Activated naive CD4-positive, alpha-beta T cell treated with Interleukin-2 at 50 U/mL for 16 hours (primary cell): ENCODE measurements at regions not wholly inside any gene's neighbourhood (a gene's known extent, or its start where the extent isn't known, plus 50 kb on each side); places are given as distances from the start of the nearest gene placed in this dataset.
"Not testable (repeated sequence)": the region's sequence is repeated elsewhere in the genome, so short reads cannot be mapped to it uniquely, and the experiment has no call there.

Source experiments
- DNase-seq: peaks from one replicate; pipeline ENCODE4 v3.0.0-alpha.2; 2020

DNA sequence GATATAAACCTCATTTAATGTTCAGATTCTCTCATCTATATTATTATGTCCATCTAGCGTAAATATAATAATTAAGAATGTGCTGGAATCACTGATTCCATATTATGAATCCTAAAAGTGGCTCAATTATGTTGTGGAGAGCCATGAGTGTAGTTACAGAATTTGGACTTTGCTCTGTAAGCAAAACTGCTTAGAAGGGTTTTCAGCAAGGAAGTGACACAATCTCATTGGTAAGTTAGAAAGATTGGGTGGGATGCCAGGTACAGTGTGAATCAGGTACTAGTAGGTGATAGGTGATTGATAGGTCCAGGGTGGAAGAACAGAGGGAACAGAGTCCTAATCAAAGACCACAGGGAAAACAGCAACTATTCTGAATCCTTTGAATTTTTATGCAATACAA lies 74.9 kb upstream of the ABLIM1 start:
- no peak for DNase-seq

DNA sequence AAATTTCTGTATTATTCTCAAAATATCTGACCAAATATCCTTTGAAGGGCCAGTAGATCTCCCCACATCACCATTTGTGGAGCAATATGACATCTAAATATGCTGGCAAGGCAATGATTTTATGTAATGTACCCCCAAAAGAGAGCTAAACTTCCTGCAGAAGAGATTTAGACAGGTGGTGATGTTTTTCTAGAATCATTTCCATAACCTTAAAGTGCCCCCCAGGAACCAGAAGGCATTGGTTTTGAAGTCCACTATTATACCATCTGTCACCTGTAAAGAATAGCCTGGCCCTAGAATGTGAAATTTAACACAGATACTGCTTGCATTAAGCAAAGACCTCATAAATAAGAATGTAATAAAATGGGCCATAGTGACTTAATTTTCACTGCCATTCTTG lies 77.9 kb upstream of the ABLIM1 start:
- DNase-seq: no peak

DNA sequence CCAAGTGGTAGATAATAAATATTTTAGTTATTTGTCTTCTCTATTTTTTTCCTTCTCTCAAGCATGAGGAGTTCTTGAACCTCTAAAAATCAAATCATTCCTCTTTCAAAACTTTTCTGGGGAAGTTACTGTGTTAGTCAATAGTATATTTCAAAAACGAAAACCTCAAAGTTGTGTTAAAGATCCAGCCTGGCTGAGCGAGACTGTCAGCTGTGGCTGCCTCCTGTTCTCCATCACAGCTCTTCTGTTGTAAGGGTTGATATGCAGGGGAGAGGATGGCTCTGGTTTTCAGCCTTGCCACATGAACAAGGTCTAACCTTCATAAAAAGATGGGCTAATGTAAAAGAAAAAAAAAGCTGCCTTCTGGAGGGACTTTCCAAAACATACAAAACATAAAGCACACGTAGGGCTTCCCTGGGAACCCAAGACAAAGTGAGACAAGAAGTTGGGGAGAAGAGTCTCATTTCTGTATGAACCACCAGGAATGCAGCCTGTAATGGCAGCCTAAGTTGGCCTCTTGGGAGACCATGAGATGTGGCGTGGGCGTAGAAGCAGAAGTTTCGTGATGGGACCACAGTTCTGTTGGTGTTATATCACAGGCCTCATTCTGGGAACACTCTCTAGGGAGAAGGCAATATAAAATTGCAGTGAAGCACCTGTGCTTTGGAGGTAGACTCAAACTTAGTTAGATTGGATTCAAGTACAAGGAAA lies 77.9 kb upstream of the FHIP2A start:
- DNase-seq: no peak

DNA sequence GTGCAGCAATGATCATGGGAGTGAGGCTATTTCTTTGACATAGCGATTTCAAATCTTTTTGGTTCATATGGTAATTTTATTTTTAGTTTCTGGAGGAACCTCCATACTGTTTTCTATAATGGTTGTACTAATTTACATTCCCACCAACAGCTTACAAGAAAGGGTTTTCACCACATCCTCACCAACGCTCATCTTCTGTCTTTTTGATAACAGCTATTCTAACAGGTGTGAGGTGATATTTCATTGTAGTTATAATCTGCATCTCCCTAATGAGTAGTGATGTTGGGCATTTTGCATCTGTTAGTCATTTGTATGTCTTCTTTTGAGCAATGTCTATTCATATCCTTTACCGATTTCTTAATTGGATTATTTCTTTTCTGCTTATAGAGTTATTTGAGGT lies 75.0 kb upstream of the FHIP2A start:
- no peak for DNase-seq

DNA sequence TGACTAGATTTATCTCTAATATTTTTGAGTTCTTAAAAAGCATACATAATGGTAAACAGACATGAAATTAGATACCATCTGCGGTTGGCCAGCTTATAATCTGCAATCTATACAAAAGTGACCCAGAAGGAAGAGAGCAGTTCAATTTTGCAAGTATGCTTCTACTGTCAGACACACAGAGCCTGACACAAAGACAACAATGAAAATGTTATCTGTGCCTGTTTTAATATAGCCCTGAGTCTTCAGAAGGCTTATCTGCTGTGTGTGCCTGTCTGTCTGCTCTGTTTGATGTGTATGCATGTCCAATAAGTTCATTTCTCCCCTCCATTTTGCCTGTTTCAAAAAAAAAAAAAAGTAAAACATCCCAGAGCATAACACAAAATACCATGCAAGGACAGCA lies 73.3 kb upstream of the FHIP2A start:
- no peak for DNase-seq

DNA sequence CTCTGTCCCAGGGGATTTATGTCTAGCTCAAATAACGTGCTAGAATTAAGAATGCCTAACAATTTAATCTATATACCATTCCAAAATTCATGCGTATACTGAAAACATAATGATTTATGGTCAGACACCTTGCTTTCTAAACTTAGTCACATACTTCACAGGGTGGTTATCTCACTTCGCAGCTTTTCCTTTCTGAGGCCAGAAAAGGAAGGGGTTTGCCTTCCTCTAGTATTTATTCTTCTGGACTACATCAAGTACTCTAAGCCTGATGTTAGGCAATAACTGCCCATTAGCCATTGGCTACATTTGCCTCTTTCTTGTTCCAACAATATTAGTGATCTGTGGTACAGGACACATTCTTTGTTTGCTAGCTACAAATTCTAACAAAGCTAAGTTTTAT lies 72.6 kb upstream of the FHIP2A start:
- DNase-seq: no peak

DNA sequence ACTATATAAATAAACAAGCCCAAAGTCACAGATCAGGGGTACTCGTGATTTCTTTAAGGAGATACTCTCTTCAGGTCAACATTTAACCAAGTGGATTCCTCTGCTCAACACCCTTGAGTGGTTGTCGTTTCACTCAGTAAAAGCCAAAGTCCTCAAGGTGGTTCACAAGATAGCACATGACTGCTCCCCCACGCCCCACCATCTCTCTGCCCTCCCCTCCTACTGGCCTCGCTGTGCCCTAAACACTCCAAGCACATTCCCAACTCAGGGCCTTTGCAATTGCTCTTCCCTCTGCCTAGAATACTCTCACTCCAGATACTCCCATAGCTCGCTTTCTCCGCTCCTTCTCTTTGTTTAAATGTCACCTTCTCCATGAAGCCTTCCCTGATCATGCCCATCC lies 72.1 kb upstream of the FHIP2A start:
- DNase-seq: no peak

DNA sequence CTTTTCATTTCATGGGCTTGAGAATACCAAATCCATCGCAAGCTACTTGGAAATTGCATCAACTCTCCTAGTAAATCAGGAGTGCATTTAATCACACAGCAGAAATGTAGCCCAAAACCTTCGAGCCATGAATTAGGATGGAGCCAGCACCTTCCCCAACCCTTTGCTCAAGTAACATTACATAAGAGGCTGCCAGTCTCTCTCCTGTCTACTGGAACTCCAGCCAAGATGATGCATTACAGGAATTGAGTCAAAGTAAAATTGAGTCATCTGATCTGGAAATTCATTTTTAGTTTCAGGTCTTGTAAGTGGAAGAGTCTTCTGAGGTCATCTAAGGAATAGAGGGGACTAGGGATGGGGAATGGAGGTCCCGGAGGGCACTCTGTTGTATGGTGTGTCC lies 69.7 kb upstream of the FHIP2A start:
- no peak for DNase-seq

DNA sequence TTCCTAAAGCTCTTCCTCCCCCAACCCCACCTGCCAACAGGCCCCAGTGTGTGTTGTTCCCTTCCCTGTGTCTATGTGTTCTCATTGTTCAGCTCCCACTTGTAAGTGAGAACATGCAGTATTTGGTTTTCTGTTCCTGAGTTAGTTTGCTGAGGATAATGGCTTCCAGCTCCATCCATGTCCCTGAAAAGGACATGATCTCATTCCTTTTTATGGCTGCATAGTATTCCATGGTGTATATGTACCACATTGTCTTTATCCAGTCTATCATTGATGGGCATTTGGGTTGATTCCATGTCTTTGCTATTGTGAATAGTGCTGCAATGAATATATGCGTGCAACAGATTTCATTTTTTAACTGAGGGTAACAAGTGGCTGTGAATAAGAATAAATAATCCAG lies 69.0 kb upstream of the FHIP2A start:
- not testable (repeated sequence) for DNase-seq

DNA sequence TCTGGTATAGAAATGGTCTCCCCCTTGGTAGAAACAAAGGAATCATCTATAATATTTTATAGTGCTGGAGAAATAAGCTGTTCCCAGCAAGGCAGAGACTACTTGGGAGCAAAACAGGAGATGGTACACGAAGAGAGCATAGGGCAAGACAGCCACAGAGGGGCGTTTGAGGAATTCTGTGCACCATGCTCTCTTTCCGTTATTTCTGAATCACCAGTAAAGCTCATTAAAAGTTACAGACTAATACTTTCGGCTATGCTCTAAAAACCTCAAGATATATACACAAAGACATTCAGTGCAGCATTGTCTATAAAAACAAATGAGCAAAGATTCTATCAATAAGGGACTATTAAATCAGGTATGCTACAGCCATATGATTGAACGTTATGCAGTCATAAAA lies 68.5 kb upstream of the FHIP2A start:
- DNase-seq: no peak

DNA sequence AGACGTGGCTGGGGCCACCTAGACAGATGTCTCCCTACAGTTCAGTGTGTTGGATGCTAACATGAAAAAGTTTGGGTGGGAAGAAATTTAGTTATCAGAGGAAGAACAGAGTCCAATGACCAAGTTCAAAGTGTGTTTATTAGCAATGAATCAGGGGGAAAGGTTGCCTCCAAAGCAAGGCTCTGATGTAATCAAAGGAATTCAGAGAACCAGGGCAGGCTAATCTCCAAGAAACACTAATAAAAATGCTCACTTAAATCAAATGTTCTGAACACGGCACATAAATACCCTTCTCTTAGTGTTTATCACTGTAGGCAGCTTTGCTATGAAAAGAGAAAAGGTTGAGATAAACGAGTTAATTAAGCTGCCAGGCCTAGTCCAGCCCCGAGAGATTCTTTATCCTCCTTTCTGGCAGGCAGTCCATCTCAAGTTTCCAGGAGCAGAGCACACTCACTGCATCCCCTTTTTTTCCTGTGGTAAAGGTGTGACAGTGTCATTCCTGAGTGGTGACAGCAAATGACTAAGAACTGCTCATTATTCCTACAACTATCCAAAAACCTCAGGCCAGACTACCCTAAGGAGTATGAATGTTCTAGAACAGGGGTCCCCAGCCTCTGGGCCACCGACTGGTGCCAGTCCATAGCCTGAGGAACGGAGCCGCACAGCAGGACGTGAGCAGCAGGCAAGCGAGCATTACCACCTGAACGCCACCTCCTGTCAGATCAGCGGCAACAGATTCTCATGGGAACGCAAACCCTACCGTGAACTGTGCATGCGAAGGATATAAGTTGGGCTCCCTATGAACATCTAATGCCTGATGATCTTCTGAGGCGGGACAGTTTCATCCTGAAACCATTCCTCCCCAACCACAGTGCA lies 66.9 kb upstream of the FHIP2A start:
- no peak for DNase-seq

DNA sequence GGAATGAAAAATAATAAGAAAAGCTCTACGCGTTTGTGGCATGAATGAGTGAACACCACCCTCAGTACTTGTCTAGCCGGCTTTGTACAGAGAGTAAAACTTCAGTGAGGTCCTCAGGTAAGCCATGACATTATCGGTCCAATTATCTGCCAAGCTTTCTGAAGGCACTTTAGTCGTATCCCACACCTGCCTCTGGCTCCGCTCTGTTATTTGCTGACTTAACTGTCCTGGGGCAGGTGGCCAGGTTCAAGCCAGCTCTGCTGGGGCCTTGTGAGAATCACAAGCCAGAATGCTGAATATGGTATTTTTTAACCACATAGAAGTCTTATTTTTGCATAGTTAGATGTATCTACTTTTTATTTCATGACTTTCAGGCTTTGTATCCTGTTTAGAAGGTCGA lies 66.0 kb upstream of the FHIP2A start:
- no peak for DNase-seq

DNA sequence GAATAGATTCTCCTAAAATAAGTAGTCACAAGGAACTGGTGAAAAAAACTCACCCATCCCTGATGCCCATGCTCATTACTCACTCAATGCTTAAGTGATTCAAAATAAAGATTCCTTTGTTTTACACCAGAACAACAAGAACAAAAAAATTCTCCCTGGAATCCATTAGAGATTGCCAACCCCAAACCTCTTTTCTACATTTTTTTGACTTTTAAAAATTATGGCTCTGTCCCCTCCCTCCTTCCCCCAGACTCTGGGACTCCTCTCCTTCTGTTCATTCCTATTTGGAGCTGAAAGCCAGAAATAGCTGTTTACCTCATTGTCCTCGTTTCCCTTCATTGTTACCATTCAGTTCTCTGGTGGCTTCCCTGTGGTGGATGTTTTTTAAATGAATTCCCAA lies 63.2 kb upstream of the FHIP2A start:
- DNase-seq: no peak

DNA sequence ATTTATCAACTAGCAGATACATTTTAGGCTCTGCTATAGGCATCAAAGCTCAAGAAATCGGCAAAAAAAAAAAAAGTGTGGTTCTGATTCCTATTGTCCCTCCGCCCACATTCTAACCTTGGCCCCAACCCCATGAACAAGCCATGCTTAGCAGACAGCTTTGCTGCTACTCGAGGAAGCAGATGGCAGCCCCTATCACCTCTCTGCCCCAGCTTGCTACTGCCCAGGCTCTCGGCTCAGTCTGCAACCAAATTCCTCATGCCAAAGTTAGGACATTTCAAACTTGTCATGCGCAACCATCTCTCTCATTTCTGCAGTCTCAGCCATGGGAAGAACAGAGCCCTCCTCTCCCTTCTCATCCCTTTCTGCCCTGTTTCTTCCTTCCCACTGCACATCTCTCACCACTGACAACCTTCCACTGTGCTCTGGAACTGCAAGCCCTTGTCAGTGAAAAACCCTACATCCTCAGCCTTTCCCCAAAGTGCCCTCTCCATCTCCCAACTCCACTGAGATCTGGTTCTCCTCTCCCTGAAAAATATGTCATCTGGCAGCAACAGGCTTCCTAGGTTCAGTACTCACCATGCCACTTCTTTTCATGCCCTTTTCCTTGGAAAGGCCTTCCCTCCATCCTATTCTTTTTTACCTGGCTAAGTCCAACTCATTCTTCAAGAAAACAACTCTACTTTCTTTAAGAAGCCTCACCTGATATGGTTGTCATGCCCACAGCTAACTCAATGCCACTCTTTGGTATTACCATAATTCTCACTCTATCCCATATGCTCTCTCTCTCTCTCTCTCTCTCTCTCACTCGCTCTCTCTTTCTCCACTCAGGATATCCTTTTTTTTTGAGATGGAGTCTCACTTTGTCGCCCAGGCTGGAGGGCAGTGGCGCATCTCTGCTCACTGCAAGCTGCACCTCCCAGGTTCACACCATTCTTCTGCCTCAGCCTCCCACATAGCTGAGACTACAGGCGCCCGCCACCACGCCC lies 60.1 kb upstream of the FHIP2A start:
- DNase-seq: no peak

DNA sequence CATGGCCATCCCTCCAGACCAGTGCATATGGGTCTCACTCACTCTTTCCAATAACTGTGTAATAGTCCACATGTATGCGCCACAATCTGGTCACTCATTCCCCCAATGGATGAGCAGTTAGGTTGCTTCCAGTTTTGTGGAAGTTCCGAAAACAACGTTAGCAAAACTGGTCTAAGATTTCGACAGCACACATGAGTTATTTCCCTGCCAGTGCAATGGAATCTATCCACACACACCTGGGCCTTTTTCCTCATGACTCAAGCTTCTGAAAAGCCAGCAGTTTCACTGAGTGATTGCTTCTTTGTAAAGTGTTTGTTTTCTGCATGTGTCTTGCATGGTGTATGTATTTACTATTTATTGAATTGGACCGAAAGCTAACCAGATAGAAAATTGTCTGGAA lies 58.8 kb upstream of the FHIP2A start:
- no peak for DNase-seq

DNA sequence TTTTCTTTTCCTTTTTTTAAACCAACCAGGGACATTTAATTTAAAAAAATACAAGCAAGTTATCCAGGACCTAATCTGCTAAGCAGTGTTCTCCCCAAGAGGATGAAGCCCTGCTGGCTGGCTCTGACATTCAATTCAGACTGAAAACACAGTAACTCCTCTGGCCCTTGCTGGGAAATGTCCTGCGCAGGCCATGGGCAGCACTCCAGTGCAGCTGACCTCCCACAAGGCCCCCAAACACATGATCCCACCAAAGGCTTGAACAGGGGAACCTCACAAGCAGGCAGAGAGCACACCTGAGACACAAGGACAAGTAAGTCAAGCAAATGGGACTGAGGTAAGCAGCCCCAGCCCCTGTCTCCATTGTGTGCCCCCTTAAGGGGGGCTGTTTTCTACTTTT lies 56.9 kb upstream of the FHIP2A start:
- DNase-seq: no peak

DNA sequence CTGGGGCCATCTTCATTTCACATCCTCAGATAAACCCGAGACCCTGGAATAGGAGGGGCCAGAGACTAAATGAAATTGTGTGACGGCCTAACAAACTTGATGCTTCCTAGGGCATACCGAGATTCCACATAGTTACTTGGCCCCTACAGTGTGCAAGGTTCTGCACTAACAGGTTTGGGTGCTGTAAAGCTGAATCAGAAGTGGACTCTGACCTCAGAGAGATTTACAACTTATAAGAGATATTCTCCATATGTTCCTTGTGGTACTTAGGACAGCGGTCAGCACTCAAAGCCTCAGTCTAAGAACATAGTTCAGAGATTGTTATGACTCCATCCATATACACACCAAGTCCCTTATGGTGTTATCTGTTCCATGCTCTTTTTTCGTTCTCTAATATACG lies 55.1 kb upstream of the FHIP2A start:
- DNase-seq: no peak

DNA sequence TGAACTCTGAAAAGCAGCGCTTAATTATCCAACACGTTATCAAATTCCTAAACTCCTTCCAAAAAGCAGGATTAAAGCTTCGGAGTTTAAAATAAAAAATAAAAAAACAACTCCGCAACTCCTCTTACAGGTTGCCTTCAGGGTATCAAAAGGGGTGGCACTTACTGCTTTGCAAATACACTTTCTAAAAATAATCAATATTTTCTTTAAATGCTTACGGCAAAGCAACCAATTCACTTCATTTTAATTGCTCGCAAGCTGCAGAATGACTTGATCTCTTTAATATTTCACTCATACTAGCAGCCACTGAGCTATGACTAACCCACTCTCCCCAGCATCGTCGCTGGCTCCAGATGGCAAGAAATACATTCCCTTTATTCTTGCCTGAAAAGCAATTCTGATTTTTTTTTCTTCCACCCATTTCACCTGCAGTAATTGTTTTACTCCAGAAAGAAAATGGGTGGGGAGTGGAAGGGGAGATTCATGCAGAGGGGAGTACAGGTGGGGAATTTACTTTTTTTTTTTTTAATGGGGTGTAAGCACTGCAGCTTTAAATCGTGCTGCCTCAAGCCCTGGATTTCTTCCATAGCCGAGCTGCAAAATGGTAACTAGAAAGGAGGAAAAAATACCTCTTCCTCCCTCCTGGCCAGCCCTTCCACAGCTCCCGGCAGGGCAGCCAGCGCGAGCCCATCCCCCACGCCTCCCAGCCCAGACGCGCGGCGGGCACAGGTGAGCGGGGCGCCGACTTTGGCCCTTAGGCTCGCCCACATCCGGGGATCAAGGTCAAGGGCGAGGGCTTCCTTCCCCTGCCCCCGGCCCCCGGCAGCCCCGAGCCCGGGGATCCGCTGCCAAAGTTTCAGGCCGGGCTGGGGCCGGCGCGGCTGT lies 54.2 kb upstream of the FHIP2A start:
- DNase-seq: peak; percentile 16

DNA sequence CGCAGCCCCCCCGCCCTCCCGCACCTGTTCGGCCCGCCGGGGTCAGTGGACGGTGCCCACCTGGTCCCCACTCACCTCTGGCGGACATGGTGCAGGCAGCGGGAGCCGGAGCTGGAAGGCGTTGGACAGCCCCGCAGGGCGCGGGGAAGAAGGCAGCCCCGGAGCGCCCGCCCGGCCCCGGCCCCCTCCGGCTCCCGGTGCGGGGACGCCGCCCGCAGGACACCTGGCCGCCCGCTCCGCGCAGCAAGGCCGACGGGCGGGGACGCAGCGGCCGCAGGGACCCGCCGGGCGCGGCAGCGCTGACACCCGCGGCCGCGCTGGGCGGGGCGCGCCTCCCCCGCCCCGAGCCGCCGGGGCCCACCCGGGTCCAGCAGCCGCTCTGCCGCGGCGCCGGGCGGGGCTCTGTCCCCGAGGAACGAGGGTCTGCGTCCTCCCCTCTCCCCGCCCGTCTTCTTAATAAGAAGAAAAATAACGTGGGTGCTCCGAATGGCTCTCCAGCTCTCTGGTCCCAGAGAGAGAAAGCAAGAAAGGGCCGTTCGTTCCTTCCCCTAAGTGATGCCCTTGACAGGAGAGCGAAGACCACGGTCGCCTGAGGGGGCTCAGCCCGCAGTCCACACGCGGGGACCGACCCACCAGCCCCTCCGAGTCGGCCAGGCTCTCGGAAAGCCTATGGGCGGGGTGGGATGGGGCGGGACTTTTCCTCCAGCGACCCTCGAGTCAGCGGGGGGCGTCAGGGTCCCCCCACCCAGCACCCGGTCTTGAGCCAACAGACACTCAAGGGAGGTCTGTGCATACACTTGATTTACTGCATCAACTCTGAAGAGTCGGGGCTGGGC lies 53.4 kb upstream of the FHIP2A start:
- no peak for DNase-seq

DNA sequence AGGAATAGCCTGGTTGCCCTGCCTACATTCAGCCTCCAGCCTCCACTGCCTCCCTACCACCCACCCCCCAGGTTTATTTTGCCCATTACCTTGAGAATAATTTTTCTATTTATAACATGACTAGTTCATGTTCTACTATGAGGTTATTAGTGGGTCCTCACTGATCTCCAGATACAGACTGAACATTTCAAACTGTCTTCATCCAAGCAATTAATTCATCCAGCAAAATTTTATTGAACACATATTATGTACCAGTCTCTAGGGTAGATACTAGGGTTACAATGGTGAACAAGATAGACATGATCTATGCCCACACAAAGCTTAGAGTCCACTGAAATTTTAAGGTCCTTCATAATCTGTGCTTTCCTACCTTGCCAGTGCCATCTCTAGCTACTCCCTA lies 51.6 kb upstream of the FHIP2A start:
- no peak for DNase-seq

DNA sequence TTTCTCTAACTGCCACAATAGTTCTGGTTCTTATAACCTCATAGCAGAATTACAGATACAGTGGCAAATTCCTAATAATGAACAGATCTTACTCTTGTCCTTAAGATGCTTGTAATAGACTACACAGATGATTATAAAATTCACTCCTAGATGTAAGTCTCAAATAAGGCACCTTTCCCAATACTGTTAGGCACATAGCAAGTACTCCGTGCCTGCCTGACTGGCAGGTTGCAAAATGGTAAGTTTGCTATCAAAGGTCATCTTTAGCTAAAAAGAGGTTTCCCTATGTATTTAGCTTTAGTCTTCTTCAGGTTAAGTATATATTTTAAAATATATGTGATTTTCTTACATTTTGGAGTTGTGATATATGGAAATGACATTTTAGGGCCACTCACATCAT lies 50.4 kb upstream of the FHIP2A start:
- DNase-seq: no peak
